H1 (cell line): ENCODE measurements at regions not wholly inside any gene's neighbourhood (a gene's known extent, or its start where the extent isn't known, plus 50 kb on each side); places are given as distances from the start of the nearest gene placed in this dataset.

ENCODE experiments used
- ATF3 ChIP-seq: IDR thresholded peaks from 2 replicates; pipeline ENCODE4 v1.6.1; 2011; ENCODE audit warnings: low read depth, mild to moderate bottlenecking, low read length; ENCODE audit not compliant: insufficient read depth
- CHD1 ChIP-seq: IDR thresholded peaks from 2 replicates; pipeline ENCODE4 v1.6.1; 2012; ENCODE audit warnings: low read depth, low read length, improper control_type of control experiment
- CTCF ChIP-seq, 3 experiments: IDR thresholded peaks; 1 replicate in 2 of 3; 2 replicates in 1 of 3; pipeline versions ENCODE4 v1.5.1 to v1.6.1; 2011; ENCODE audit warnings: low read length in 3 of 3, mild to moderate bottlenecking in 3 of 3, inconsistent platforms in 2 of 3, low read depth in 1 of 3, moderate library complexity in 1 of 3; ENCODE audit not compliant: insufficient read depth in 1 of 3; ENCODE audit errors: control extremely low read depth in 1 of 3
- MAFK ChIP-seq: IDR thresholded peaks from 2 replicates; pipeline ENCODE4 v1.6.1; 2012; ENCODE audit warnings: low read depth, mild to moderate bottlenecking, improper control_type of control experiment, low read length
- POLR2A ChIP-seq, 2 experiments: IDR thresholded peaks; 1 replicate in 1 of 2; 2 replicates in 1 of 2; pipeline ENCODE4 v1.6.1; 2011; ENCODE audit warnings: low read depth in 2 of 2, low read length in 2 of 2, mild to moderate bottlenecking in 2 of 2; ENCODE audit errors: control extremely low read depth in 1 of 2
- RBBP5 ChIP-seq: IDR thresholded peaks from 2 replicates; pipeline ENCODE4 v1.7.1; 2012; ENCODE audit warnings: low read depth, mild to moderate bottlenecking, inconsistent platforms, low read length, moderate library complexity, borderline replicate concordance

GRCh38 chr2:188789951-188790350 lies 184.2 kb upstream of the COL3A1 start:
- TF ChIP-seq MAFK (no peak), ATF3 (no peak), POLR2A (IDR thresholded peaks at IDR 0.05; ENCODE audit: control extremely low read depth in 1 of 2, low read depth in 2 of 2, low read length in 2 of 2) (no peak), CTCF (IDR thresholded peaks at IDR 0.05; ENCODE audit: control extremely low read depth in 1 of 3, insufficient read depth in 1 of 3, low read depth in 1 of 3, low read length in 3 of 3) (no peak), RBBP5 (no peak), CHD1 (no peak)
